ENCODE measurements at regions not wholly inside any gene's neighbourhood (a gene's known extent, or its start where the extent isn't known, plus 50 kb on each side); places are given as distances from the start of the nearest gene placed in this dataset.

- Histone ChIP-seq H3K36me3 (ENCODE audit: control insufficient read depth in 5 of 5, insufficient read depth in 5 of 5, low read length in 5 of 5) (no peaks in the 10 kb centered on the region), H3K9ac (ENCODE audit: low read length in 5 of 5) (no peak overlapping the region), H3K4me3 (ENCODE audit: low read depth in 1 of 5, low read length in 5 of 5) (no peak overlapping the region), H3K9me3 (ENCODE audit: control insufficient read depth in 5 of 5, low read length in 5 of 5) (no peaks in the 10 kb centered on the region), H3K4me1 (ENCODE audit: control insufficient read depth in 5 of 5, insufficient read depth in 5 of 5, low read length in 5 of 5) (peaks cover 0 to 4% (median 0%) of the 10 kb centered on the region in 5 donors), H3K27me3 (ENCODE audit: control insufficient read depth in 5 of 5, insufficient read depth in 4 of 5, low read length in 5 of 5) (peaks cover 0 to 5% (median 0%) of the 10 kb centered on the region in 5 donors), H3K27ac (ENCODE audit: low read depth, low read length) (no peak overlapping the region)
Measured at GRCh38 chr2:67792191-67792590, 270.6 kb downstream of the C1D start.

GRCh38 chr2:67792681-67793091 is 270.1 kb downstream of the C1D start:
- peaks cover 0 to 6% (median 3%) of the 10 kb centered on the region in 5 donors for H3K4me1 ChIP-seq (ENCODE audit: control insufficient read depth in 5 of 5, insufficient read depth in 5 of 5, low read length in 5 of 5)
- H3K27ac ChIP-seq (ENCODE audit: low read depth, low read length), result no peak overlapping the region
- no peak overlapping the region for H3K9ac ChIP-seq (ENCODE audit: low read length in 5 of 5)
- H3K9me3 ChIP-seq (ENCODE audit: control insufficient read depth in 5 of 5, low read length in 5 of 5), result no peaks in the 10 kb centered on the region
- no peaks in the 10 kb centered on the region for H3K36me3 ChIP-seq (ENCODE audit: control insufficient read depth in 5 of 5, insufficient read depth in 5 of 5, low read length in 5 of 5)
- H3K27me3 ChIP-seq (ENCODE audit: control insufficient read depth in 5 of 5, insufficient read depth in 4 of 5, low read length in 5 of 5), result peaks cover 0 to 5% (median 0%) of the 10 kb centered on the region in 5 donors
- no peak overlapping the region for H3K4me3 ChIP-seq (ENCODE audit: low read depth in 1 of 5, low read length in 5 of 5)

GRCh38 chr2:67797801-67798540 is 264.8 kb downstream of the C1D start:
- Histone ChIP-seq H3K4me1 (ENCODE audit: control insufficient read depth in 5 of 5, insufficient read depth in 5 of 5, low read length in 5 of 5) (peaks cover 0 to 15% (median 10%) of the 10 kb centered on the region in 5 donors), H3K4me3 (ENCODE audit: low read depth in 1 of 5, low read length in 5 of 5) (no peak overlapping the region), H3K27ac (ENCODE audit: low read depth, low read length) (no peak overlapping the region), H3K36me3 (ENCODE audit: control insufficient read depth in 5 of 5, insufficient read depth in 5 of 5, low read length in 5 of 5) (no peaks in the 10 kb centered on the region), H3K9ac (ENCODE audit: low read length in 5 of 5) (no peak overlapping the region), H3K27me3 (ENCODE audit: control insufficient read depth in 5 of 5, insufficient read depth in 4 of 5, low read length in 5 of 5) (no peaks in the 10 kb centered on the region), H3K9me3 (ENCODE audit: control insufficient read depth in 5 of 5, low read length in 5 of 5) (no peaks in the 10 kb centered on the region)

DNA sequence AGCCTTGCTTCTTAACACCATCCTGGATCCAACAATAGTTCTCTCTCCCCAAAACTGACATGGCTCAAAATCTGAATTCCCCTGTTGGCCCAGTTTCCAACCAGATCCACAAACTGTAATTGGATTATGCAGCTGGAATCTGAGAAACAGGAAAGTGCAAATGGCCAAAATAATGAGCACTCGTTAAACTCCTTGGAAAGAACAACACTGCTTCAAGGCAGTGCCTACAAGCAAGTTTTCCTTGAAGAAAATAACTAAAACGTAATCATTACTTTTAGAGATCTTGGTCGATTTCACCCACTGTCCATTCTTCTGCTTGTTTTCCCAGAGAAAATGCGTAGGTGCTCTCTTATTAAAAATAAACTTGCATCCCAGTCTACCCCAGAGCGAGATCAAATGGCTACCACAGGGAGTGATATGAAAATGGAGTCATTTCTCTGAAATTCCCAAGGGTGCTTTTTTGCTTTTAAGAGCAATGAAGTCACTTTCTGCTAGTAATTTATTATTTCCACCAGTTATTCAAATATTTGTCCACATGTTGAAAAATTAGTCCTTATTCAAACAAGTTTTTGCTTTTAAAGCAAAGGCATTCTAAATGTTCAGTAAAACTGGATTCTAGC is 264.2 kb downstream of the C1D start:
- H3K4me1 ChIP-seq (ENCODE audit: control insufficient read depth in 5 of 5, insufficient read depth in 5 of 5, low read length in 5 of 5), result peaks cover 0 to 15% (median 9%) of the 10 kb centered on the region in 5 donors
- H3K9ac ChIP-seq (ENCODE audit: low read length in 5 of 5), result no peak overlapping the region
- H3K36me3 ChIP-seq (ENCODE audit: control insufficient read depth in 5 of 5, insufficient read depth in 5 of 5, low read length in 5 of 5), result no peaks in the 10 kb centered on the region
- no peak overlapping the region for H3K27ac ChIP-seq (ENCODE audit: low read depth, low read length)
- H3K27me3 ChIP-seq (ENCODE audit: control insufficient read depth in 5 of 5, insufficient read depth in 4 of 5, low read length in 5 of 5), result no peaks in the 10 kb centered on the region
- H3K4me3 ChIP-seq (ENCODE audit: low read depth in 1 of 5, low read length in 5 of 5), result no peak overlapping the region
- no peaks in the 10 kb centered on the region for H3K9me3 ChIP-seq (ENCODE audit: control insufficient read depth in 5 of 5, low read length in 5 of 5)

- no peak overlapping the region for H3K27ac ChIP-seq (ENCODE audit: low read depth, low read length)
- H3K4me1 ChIP-seq (ENCODE audit: control insufficient read depth in 5 of 5, insufficient read depth in 5 of 5, low read length in 5 of 5), result peaks cover 0 to 15% (median 9%) of the 10 kb centered on the region in 5 donors
- no peaks in the 10 kb centered on the region for H3K36me3 ChIP-seq (ENCODE audit: control insufficient read depth in 5 of 5, insufficient read depth in 5 of 5, low read length in 5 of 5)
- H3K9ac ChIP-seq (ENCODE audit: low read length in 5 of 5), result no peak overlapping the region
- H3K9me3 ChIP-seq (ENCODE audit: control insufficient read depth in 5 of 5, low read length in 5 of 5), result no peaks in the 10 kb centered on the region
- H3K27me3 ChIP-seq (ENCODE audit: control insufficient read depth in 5 of 5, insufficient read depth in 4 of 5, low read length in 5 of 5), result no peaks in the 10 kb centered on the region
- no peak overlapping the region for H3K4me3 ChIP-seq (ENCODE audit: low read depth in 1 of 5, low read length in 5 of 5)
Measured at GRCh38 chr2:67799886-67800285, 262.9 kb downstream of the C1D start.

DNA sequence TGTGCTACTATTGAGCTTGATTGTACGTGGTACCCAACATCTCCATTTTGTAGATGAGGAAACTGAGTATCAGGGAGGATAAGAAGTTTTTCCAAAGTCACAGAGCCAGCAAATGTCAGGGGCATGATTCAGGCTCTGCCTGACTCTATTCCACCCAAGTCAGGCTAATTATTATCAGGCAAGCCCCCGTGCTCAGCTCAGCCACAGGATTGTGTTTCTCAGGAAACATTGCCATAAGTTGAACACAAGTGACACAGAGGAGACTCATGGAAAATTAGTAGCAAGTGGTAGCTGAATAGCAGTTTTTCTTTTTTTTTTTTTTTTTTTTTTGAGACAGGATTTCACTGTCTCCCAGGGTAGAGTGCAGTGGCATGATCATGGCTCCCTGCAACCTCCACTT is 260.5 kb downstream of the C1D start:
- H3K4me1 ChIP-seq (ENCODE audit: control insufficient read depth in 5 of 5, insufficient read depth in 5 of 5, low read length in 5 of 5), result peaks cover 0 to 21% (median 14%) of the 10 kb centered on the region in 5 donors
- H3K36me3 ChIP-seq (ENCODE audit: control insufficient read depth in 5 of 5, insufficient read depth in 5 of 5, low read length in 5 of 5), result no peaks in the 10 kb centered on the region
- no peak overlapping the region for H3K27ac ChIP-seq (ENCODE audit: low read depth, low read length)
- peaks cover 0 to under 1% (median under 1%) of the 10 kb centered on the region in 5 donors for H3K9me3 ChIP-seq (ENCODE audit: control insufficient read depth in 5 of 5, low read length in 5 of 5)
- no peak overlapping the region for H3K4me3 ChIP-seq (ENCODE audit: low read depth in 1 of 5, low read length in 5 of 5)
- H3K9ac ChIP-seq (ENCODE audit: low read length in 5 of 5), result no peak overlapping the region
- no peaks in the 10 kb centered on the region for H3K27me3 ChIP-seq (ENCODE audit: control insufficient read depth in 5 of 5, insufficient read depth in 4 of 5, low read length in 5 of 5)

DNA sequence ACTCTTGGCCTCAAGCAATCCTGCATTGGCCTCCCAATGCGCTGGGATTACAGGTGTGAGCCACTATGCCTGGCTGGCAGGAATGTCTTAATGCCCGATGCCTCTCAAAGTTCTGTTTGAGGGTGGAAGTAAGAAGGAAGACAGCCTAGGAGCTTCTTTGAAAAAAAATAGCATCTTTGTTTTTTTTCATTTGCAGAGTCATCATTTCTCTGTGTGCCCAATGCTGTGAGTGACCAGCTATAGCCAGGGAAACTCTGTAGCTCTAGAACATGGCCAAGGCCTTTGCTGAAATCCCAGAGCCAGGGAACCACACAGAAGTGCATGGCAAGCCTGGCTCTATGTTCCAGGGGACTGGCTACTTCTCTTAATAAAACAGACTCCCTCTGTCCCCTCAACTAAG is 260.0 kb downstream of the C1D start:
- H3K4me1 ChIP-seq (ENCODE audit: control insufficient read depth in 5 of 5, insufficient read depth in 5 of 5, low read length in 5 of 5), result peaks cover 0 to 17% (median 9%) of the 10 kb centered on the region in 5 donors
- no peak overlapping the region for H3K4me3 ChIP-seq (ENCODE audit: low read depth in 1 of 5, low read length in 5 of 5)
- H3K9me3 ChIP-seq (ENCODE audit: control insufficient read depth in 5 of 5, low read length in 5 of 5), result peaks cover 0 to 6% (median 5%) of the 10 kb centered on the region in 5 donors
- no peak overlapping the region for H3K27ac ChIP-seq (ENCODE audit: low read depth, low read length)
- H3K27me3 ChIP-seq (ENCODE audit: control insufficient read depth in 5 of 5, insufficient read depth in 4 of 5, low read length in 5 of 5), result no peaks in the 10 kb centered on the region
- H3K9ac ChIP-seq (ENCODE audit: low read length in 5 of 5), result no peak overlapping the region
- H3K36me3 ChIP-seq (ENCODE audit: control insufficient read depth in 5 of 5, insufficient read depth in 5 of 5, low read length in 5 of 5), result no peaks in the 10 kb centered on the region

- Histone ChIP-seq H3K9me3 (ENCODE audit: control insufficient read depth in 5 of 5, low read length in 5 of 5) (peaks cover 0 to 21% (median 9%) of the 10 kb centered on the region in 5 donors), H3K27ac (ENCODE audit: low read depth, low read length) (no peak overlapping the region), H3K4me3 (ENCODE audit: low read depth in 1 of 5, low read length in 5 of 5) (no peak overlapping the region), H3K9ac (ENCODE audit: low read length in 5 of 5) (no peak overlapping the region), H3K4me1 (ENCODE audit: control insufficient read depth in 5 of 5, insufficient read depth in 5 of 5, low read length in 5 of 5) (peaks cover 2 to 20% (median 8%) of the 10 kb centered on the region in 5 donors), H3K27me3 (ENCODE audit: control insufficient read depth in 5 of 5, insufficient read depth in 4 of 5, low read length in 5 of 5) (no peaks in the 10 kb centered on the region), H3K36me3 (ENCODE audit: control insufficient read depth in 5 of 5, insufficient read depth in 5 of 5, low read length in 5 of 5) (no peaks in the 10 kb centered on the region)
Measured at GRCh38 chr2:67806816-67807215, 256.0 kb downstream of the C1D start.

- H3K4me1 ChIP-seq (ENCODE audit: control insufficient read depth in 5 of 5, insufficient read depth in 5 of 5, low read length in 5 of 5), result peaks cover 2 to 20% (median 8%) of the 10 kb centered on the region in 5 donors
- H3K9me3 ChIP-seq (ENCODE audit: control insufficient read depth in 5 of 5, low read length in 5 of 5), result peaks cover 0 to 21% (median 9%) of the 10 kb centered on the region in 5 donors
- no peak overlapping the region for H3K4me3 ChIP-seq (ENCODE audit: low read depth in 1 of 5, low read length in 5 of 5)
- no peak overlapping the region for H3K27ac ChIP-seq (ENCODE audit: low read depth, low read length)
- no peaks in the 10 kb centered on the region for H3K27me3 ChIP-seq (ENCODE audit: control insufficient read depth in 5 of 5, insufficient read depth in 4 of 5, low read length in 5 of 5)
- no peak overlapping the region for H3K9ac ChIP-seq (ENCODE audit: low read length in 5 of 5)
- H3K36me3 ChIP-seq (ENCODE audit: control insufficient read depth in 5 of 5, insufficient read depth in 5 of 5, low read length in 5 of 5), result no peaks in the 10 kb centered on the region
Measured at GRCh38 chr2:67808112-67808511, 254.7 kb downstream of the C1D start.

GRCh38 chr2:67812682-67813081 is 250.1 kb downstream of the C1D start:
- Histone ChIP-seq H3K4me3 (ENCODE audit: low read depth in 1 of 5, low read length in 5 of 5) (no peak overlapping the region), H3K9me3 (ENCODE audit: control insufficient read depth in 5 of 5, low read length in 5 of 5) (peaks cover 0 to 17% (median 5%) of the 10 kb centered on the region in 5 donors), H3K36me3 (ENCODE audit: control insufficient read depth in 5 of 5, insufficient read depth in 5 of 5, low read length in 5 of 5) (no peaks in the 10 kb centered on the region), H3K4me1 (ENCODE audit: control insufficient read depth in 5 of 5, insufficient read depth in 5 of 5, low read length in 5 of 5) (peaks cover 2 to 12% (median 8%) of the 10 kb centered on the region in 5 donors), H3K9ac (ENCODE audit: low read length in 5 of 5) (no peak overlapping the region), H3K27ac (ENCODE audit: low read depth, low read length) (no peak overlapping the region), H3K27me3 (ENCODE audit: control insufficient read depth in 5 of 5, insufficient read depth in 4 of 5, low read length in 5 of 5) (no peaks in the 10 kb centered on the region)
